GM12865 (cell line): ENCODE measurements at regions not wholly inside any gene's neighbourhood (a gene's known extent, or its start where the extent isn't known, plus 50 kb on each side); places are given as distances from the start of the nearest gene placed in this dataset.

Experiments
- DNase-seq: peaks from one replicate; pipeline ENCODE4 v3.0.0; 2010; ENCODE audit warnings: low read depth
- H3K4me3 ChIP-seq: 2 replicates; pipeline ENCODE4 v1.5.1; 2011; ENCODE audit warnings: mild to moderate bottlenecking, low read depth, low read length, control low read depth
- CTCF ChIP-seq: IDR thresholded peaks from 2 replicates; pipeline ENCODE4 v1.5.1; 2011; ENCODE audit warnings: low read length, control low read depth, low read depth, inconsistent platforms; ENCODE audit not compliant: insufficient read depth; ENCODE audit errors: missing control alignments

GRCh38 chr18:75538727-75539126 lies 111.2 kb upstream of the SMIM21 start:
- H3K4me3 ChIP-seq: no peak overlapping the region
- no peak for TF ChIP-seq CTCF
- no peak for DNase-seq

GRCh38 chr18:75533950-75534349 lies 106.4 kb upstream of the SMIM21 start:
- no peak for DNase-seq
- no peak for TF ChIP-seq CTCF
- no peak overlapping the region for H3K4me3 ChIP-seq

GRCh38 chr18:75533209-75533608 lies 105.7 kb upstream of the SMIM21 start:
- DNase-seq: no peak
- TF ChIP-seq CTCF: no peak
- H3K4me3 ChIP-seq: no peak overlapping the region

GRCh38 chr18:75531851-75532459 lies 104.5 kb upstream of the SMIM21 start:
- no peak for DNase-seq
- no peak for TF ChIP-seq CTCF
- H3K4me3 ChIP-seq: no peak overlapping the region

- TF ChIP-seq CTCF: no peak
- DNase-seq: no peak
- H3K4me3 ChIP-seq: no peak overlapping the region
Observed at GRCh38 chr18:75531212-75531850, 103.8 kb upstream of the SMIM21 start.

GRCh38 chr18:75530566-75531211 lies 103.2 kb upstream of the SMIM21 start:
- H3K4me3 ChIP-seq: no peak overlapping the region
- no peak for DNase-seq
- TF ChIP-seq CTCF: no peak
